ENCODE measurements at regions not wholly inside any gene's neighbourhood (a gene's known extent, or its start where the extent isn't known, plus 50 kb on each side); places are given as distances from the start of the nearest gene placed in this dataset.

DNA sequence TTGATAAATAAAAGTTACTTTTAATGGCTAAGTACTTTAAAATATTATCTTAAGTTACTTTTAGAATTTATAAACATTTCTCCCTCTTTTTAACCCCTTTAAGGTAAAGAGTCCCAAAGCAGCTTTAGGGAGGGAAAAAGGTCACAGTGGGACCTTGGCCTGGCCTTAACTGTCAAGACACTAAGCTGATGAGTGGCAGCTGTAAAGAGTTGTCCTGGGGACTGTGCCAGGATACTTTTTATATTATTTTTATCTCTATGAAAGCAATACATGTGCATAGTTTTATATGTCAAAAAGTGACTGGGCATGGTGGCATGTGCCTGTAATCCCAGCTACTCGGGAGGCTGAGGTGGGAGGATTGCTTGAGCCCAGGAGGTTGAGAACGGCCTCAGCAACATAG, 94.2 kb upstream of the RESF1 start:
- no peak for DNase-seq
- no peaks in the 10 kb centered on the region for H3K9me3 ChIP-seq
- H3K4me1 ChIP-seq = no peaks in the 10 kb centered on the region
- no peak for TF ChIP-seq POLR2A (IDR thresholded peaks at IDR 0.05)
- TF ChIP-seq, protein P1, sequence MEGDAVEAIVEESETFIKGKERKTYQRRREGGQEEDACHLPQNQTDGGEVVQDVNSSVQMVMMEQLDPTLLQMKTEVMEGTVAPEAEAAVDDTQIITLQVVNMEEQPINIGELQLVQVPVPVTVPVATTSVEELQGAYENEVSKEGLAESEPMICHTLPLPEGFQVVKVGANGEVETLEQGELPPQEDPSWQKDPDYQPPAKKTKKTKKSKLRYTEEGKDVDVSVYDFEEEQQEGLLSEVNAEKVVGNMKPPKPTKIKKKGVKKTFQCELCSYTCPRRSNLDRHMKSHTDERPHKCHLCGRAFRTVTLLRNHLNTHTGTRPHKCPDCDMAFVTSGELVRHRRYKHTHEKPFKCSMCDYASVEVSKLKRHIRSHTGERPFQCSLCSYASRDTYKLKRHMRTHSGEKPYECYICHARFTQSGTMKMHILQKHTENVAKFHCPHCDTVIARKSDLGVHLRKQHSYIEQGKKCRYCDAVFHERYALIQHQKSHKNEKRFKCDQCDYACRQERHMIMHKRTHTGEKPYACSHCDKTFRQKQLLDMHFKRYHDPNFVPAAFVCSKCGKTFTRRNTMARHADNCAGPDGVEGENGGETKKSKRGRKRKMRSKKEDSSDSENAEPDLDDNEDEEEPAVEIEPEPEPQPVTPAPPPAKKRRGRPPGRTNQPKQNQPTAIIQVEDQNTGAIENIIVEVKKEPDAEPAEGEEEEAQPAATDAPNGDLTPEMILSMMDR (IDR thresholded peaks at IDR 0.05) = no peak
- intact Hi-C loops (cut with DNase I; ENCODE audit: low total_unique reads) = no loop called here
- H3K27ac ChIP-seq = no peak overlapping the region
- H3K27me3 ChIP-seq = no peaks in the 10 kb centered on the region
- no peaks in the 10 kb centered on the region for H3K36me3 ChIP-seq
- H3K4me3 ChIP-seq = no peak overlapping the region

DNA sequence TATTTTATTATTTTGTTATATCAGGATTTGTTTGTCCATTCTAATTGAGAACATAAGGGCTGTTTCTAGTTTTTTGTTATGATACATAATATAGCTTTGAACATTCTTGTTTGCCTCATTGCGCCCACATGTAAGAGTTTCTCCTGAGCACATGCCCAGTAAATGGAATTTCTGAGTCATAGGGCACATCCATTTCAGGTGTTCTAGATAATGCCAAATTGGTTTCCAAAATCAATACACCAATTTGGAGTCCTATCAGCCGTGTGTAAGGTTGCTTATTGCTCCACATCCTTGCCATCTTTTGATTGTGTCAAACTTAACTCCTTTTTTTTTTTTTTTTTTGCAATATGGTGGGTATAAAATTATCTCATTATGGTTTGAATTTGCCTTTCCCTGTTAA, 97.9 kb upstream of the RESF1 start:
- Histone ChIP-seq H3K4me1 (no peaks in the 10 kb centered on the region), H3K27me3 (no peaks in the 10 kb centered on the region), H3K27ac (no peak overlapping the region), H3K36me3 (no peaks in the 10 kb centered on the region), H3K4me3 (no peak overlapping the region), H3K9me3 (no peaks in the 10 kb centered on the region)
- intact Hi-C loops (cut with DNase I; ENCODE audit: low total_unique reads) = no loop called here
- TF ChIP-seq POLR2A (IDR thresholded peaks at IDR 0.05) = no peak
- TF ChIP-seq, protein P1 (IDR thresholded peaks at IDR 0.05) = no peak
- DNase-seq = no peak

DNA sequence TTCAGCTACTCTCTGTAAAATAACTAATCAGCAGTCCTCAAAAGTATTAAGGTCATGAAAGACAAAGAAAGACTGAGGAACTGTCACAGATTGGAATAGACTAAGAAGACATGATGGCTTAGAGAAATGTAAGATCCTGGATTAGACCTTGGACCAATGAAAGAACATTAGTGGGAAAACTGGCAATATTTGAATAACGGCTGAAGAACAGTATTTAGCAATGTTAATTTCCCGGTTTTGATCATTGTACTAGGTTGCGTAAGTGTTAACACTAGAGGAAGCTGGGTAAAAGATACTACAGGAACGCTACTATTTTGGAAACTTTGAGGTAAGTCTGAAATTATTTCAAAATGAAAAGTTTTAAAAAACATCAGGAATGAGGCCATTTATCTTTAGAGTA, 98.8 kb upstream of the RESF1 start:
- Histone ChIP-seq H3K4me1 (no peaks in the 10 kb centered on the region), H3K36me3 (no peaks in the 10 kb centered on the region), H3K4me3 (no peak overlapping the region), H3K27ac (no peak overlapping the region), H3K9me3 (no peaks in the 10 kb centered on the region), H3K27me3 (no peaks in the 10 kb centered on the region)
- no peak for DNase-seq
- intact Hi-C loops (cut with DNase I; ENCODE audit: low total_unique reads) = no loop called here
- TF ChIP-seq, protein P1 (IDR thresholded peaks at IDR 0.05) = no peak
- no peak for TF ChIP-seq POLR2A (IDR thresholded peaks at IDR 0.05)

DNA sequence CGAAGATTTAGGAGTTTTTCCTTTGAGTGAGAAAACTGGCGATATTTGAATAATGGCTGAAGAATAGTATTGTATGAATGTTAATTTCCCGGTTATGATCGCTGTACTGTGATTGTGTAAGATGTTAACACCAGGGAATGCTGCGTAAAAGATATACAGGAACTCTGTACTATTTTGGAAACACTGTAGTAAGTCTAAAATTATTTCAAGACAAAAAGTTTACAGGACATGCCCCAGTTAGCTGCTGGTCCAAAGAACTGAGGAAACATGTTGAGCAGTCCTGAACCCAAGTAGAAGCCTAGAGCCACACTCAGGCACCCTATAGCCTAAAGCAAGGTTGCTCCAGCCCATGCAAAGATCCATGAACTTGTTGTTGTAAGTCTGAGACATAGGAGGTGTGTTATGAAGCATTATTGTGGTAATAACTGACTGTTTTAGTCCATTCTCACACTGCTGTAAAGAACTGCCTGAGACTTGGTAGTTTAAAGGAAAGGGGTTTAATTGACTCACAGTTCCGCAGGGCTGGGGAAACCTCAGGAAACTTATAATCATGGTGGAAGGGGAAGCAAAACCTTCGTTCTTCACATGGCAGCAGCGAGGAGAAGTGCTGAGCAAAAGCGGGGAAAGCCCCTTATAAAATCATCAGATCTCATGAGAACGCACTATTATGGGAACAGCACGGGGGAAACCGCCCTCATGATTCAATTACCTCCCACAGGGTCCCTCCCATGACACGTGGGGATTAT, 99.8 kb upstream of the RESF1 start:
- Histone ChIP-seq H3K9me3 (no peaks in the 10 kb centered on the region), H3K27me3 (no peaks in the 10 kb centered on the region), H3K4me1 (no peaks in the 10 kb centered on the region), H3K4me3 (no peak overlapping the region), H3K27ac (no peak overlapping the region), H3K36me3 (no peaks in the 10 kb centered on the region)
- DNase-seq = no peak
- intact Hi-C loops (cut with DNase I; ENCODE audit: low total_unique reads) = no loop called here
- no peak for TF ChIP-seq POLR2A (IDR thresholded peaks at IDR 0.05)
- TF ChIP-seq, protein P1 (IDR thresholded peaks at IDR 0.05) = no peak

DNA sequence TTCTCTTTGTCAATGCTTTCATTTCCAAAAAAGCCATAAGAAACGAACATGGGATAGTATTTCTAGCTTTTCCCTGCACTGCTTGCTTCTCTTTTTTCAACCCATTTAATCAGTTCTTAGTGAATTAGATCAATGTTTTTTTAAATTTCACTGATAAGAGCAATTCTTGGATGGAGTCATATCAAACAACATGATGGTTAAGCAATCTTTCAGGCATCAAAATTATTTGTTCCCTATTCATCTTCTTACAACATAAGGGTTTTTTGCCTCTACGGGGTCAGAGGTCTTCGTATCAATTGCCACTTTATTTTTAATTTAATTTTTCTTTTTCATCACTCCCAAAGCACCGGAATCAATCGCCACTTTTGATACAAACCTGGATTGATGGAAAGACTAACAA, 103.8 kb upstream of the RESF1 start:
- TF ChIP-seq, protein P1 (IDR thresholded peaks at IDR 0.05) = no peak
- TF ChIP-seq POLR2A (IDR thresholded peaks at IDR 0.05) = no peak
- no peaks in the 10 kb centered on the region for H3K9me3 ChIP-seq
- H3K4me3 ChIP-seq = no peak overlapping the region

More for the DNA sequence above, 103.8 kb upstream of the RESF1 start:
- no peaks in the 10 kb centered on the region for H3K36me3 ChIP-seq
- H3K4me1 ChIP-seq = no peaks in the 10 kb centered on the region
- intact Hi-C loops (cut with DNase I; ENCODE audit: low total_unique reads) = no loop called here
- H3K27me3 ChIP-seq = no peaks in the 10 kb centered on the region
- DNase-seq = no peak
- H3K27ac ChIP-seq = no peak overlapping the region

All from uterus (tissue), 3 donors.